ENCODE measurements at regions not wholly inside any gene's neighbourhood (a gene's known extent, or its start where the extent isn't known, plus 50 kb on each side); places are given as distances from the start of the nearest gene placed in this dataset.

DNA sequence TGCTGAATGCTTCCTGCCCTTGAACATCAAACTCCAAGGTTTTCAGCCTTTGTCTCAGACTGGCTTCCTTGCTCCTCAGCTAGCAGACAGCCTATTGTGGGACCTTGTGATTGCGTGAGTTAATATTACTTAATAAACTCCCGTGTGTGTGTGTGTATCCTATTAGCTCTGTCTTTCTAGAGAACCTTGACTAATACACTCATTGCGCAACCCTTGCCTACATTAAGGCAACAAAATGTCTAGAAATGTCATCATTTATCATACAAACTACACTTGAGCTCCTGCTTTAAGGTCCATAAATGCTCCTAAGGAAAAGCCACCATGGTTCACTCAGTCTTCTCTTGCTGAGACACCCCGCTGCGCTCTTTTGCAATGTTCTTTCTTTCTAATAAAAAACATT is 2861.0 kb downstream of the PCDH9 start:
- no TSS peak for BruUV-seq (replicated peaks)
- intact Hi-C loops (cut with micrococcal nuclease), result no loop called here
- no peak for DNase-seq (ENCODE audit: low read depth, low spot score)

DNA sequence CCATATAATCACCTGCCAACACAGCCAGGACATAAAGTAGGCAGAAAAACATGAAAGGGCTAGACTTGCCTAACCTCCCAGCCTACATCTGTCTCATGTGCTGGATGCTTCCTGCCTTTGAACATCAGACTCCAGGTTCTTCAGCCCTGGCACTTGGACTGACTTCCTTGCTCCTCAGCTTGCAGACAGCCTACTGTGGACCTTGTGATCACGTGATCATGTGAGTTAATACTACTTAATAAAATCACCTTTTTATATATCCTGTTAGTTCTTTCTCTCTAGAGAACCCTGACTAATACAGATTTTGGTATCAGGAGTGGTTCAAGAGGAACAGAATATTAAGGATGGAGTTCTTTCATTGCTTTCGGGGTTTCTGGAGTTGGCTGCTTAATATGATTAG is 2867.6 kb downstream of the PCDH9 start:
- ChIA-PET POLR2A (no interaction called here), RAD21 (ENCODE audit: low non-redundant PET in 1 of 2, low total read pairs in 2 of 2, uncharacterized antibody in 2 of 2, unreplicated experiment in 2 of 2) (no interaction called here), CTCF (no interaction called here)
- TF ChIP-seq SP1 (IDR thresholded peaks at IDR 0.05; ENCODE audit: low read depth) (no peak), RAD21 (IDR thresholded peaks at IDR 0.05; ENCODE audit: low read depth) (no peak), ZNF274 (IDR thresholded peaks at IDR 0.05; ENCODE audit: low read depth, low read length) (no peak), CBX3 (IDR thresholded peaks at IDR 0.05; ENCODE audit: low read depth) (no peak), SIN3A (IDR thresholded peaks at IDR 0.05; ENCODE audit: low read depth) (no peak), ELF1 (IDR thresholded peaks at IDR 0.05; ENCODE audit: borderline replicate concordance, low read depth) (no peak), POLR2AphosphoS5 (IDR thresholded peaks at IDR 0.05; ENCODE audit: low read depth, low read length) (no peak), TCF7L2 (IDR thresholded peaks at IDR 0.05; ENCODE audit: borderline replicate concordance, extremely low read depth, insufficient read depth, insufficient read length) (no peak), EZH2phosphoT487 (IDR thresholded peaks at IDR 0.05; ENCODE audit: borderline replicate concordance) (no peak), CEBPB (IDR thresholded peaks at IDR 0.05; ENCODE audit: low read depth) (no peak), EZH2 (IDR thresholded peaks at IDR 0.05) (no peak), POLR2A (IDR thresholded peaks at IDR 0.05; ENCODE audit: borderline replicate concordance, extremely low read depth, insufficient read depth, insufficient read length) (no peak)
- TF ChIP-seq, protein P1, sequence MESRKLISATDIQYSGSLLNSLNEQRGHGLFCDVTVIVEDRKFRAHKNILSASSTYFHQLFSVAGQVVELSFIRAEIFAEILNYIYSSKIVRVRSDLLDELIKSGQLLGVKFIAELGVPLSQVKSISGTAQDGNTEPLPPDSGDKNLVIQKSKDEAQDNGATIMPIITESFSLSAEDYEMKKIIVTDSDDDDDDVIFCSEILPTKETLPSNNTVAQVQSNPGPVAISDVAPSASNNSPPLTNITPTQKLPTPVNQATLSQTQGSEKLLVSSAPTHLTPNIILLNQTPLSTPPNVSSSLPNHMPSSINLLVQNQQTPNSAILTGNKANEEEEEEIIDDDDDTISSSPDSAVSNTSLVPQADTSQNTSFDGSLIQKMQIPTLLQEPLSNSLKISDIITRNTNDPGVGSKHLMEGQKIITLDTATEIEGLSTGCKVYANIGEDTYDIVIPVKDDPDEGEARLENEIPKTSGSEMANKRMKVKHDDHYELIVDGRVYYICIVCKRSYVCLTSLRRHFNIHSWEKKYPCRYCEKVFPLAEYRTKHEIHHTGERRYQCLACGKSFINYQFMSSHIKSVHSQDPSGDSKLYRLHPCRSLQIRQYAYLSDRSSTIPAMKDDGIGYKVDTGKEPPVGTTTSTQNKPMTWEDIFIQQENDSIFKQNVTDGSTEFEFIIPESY (IDR thresholded peaks at IDR 0.05; ENCODE audit: extremely low read depth, insufficient replicate concordance, low read length), result no peak
- TF ChIP-seq, protein P2, sequence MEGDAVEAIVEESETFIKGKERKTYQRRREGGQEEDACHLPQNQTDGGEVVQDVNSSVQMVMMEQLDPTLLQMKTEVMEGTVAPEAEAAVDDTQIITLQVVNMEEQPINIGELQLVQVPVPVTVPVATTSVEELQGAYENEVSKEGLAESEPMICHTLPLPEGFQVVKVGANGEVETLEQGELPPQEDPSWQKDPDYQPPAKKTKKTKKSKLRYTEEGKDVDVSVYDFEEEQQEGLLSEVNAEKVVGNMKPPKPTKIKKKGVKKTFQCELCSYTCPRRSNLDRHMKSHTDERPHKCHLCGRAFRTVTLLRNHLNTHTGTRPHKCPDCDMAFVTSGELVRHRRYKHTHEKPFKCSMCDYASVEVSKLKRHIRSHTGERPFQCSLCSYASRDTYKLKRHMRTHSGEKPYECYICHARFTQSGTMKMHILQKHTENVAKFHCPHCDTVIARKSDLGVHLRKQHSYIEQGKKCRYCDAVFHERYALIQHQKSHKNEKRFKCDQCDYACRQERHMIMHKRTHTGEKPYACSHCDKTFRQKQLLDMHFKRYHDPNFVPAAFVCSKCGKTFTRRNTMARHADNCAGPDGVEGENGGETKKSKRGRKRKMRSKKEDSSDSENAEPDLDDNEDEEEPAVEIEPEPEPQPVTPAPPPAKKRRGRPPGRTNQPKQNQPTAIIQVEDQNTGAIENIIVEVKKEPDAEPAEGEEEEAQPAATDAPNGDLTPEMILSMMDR (IDR thresholded peaks at IDR 0.05 in 2 of 3, conservative IDR thresholded peaks at IDR 0.05 in 1 of 3; ENCODE audit: borderline replicate concordance in 1 of 3, insufficient read depth in 1 of 3, low read depth in 2 of 3, low read length in 2 of 3), result no peak
- TF ChIP-seq, protein P3, sequence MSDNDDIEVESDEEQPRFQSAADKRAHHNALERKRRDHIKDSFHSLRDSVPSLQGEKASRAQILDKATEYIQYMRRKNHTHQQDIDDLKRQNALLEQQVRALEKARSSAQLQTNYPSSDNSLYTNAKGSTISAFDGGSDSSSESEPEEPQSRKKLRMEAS (IDR thresholded peaks at IDR 0.05), result no peak
- ATAC-seq (no peak), DNase-seq (ENCODE audit: low read depth, low spot score) (no peak)
- Histone ChIP-seq H3K4me1 (ENCODE audit: control insufficient read depth in 1 of 2, insufficient read depth in 2 of 2, low read length in 2 of 2) (no peaks in the 10 kb centered on the region), H3K9ac (ENCODE audit: low read length) (no peak overlapping the region), H3K36me3 (ENCODE audit: control insufficient read depth in 1 of 2, insufficient read depth in 2 of 2, low read length in 2 of 2) (no peaks in the 10 kb centered on the region), H3K79me2 (ENCODE audit: insufficient read depth, low read length) (no peaks in the 10 kb centered on the region), H3K9me3 (ENCODE audit: control insufficient read depth in 1 of 2, insufficient read depth in 1 of 2, low read depth in 1 of 2, low read length in 2 of 2) (no peaks in the 10 kb centered on the region), H3K4me3 (replicated peaks in 1 of 2; ENCODE audit: low read depth in 1 of 2, low read length in 2 of 2) (no peak overlapping the region), H2AFZ (ENCODE audit: low read depth, low read length, poor library complexity, severe bottlenecking) (no peak overlapping the region), H3K27me3 (ENCODE audit: insufficient read depth, low read length) (no peaks in the 10 kb centered on the region), H4K20me1 (ENCODE audit: insufficient read depth) (no peaks in the 10 kb centered on the region), H3K4me2 (ENCODE audit: low read length) (no peak overlapping the region), H3K9me2 (ENCODE audit: insufficient read depth) (no peaks in the 10 kb centered on the region), H3K27ac (ENCODE audit: low read depth, low read length) (no peak overlapping the region)
- intact Hi-C loops (cut with micrococcal nuclease), result no loop called here
- no TSS peak for BruUV-seq (replicated peaks)

More for the DNA sequence above, 2861.0 kb downstream of the PCDH9 start:
- Histone ChIP-seq H3K4me1 (ENCODE audit: control insufficient read depth in 1 of 2, insufficient read depth in 2 of 2, low read length in 2 of 2) (peaks cover 0 to 12% of the 10 kb centered on the region in 2 experiments; a peak in 2 of 4 replicates), H3K9me3 (ENCODE audit: control insufficient read depth in 1 of 2, insufficient read depth in 1 of 2, low read depth in 1 of 2, low read length in 2 of 2) (no peaks in the 10 kb centered on the region), H3K4me2 (ENCODE audit: low read length) (no peak overlapping the region), H3K27me3 (ENCODE audit: insufficient read depth, low read length) (no peaks in the 10 kb centered on the region), H4K20me1 (ENCODE audit: insufficient read depth) (no peaks in the 10 kb centered on the region), H2AFZ (ENCODE audit: low read depth, low read length, poor library complexity, severe bottlenecking) (no peak overlapping the region), H3K27ac (ENCODE audit: low read depth, low read length) (no peak overlapping the region), H3K9ac (ENCODE audit: low read length) (no peak overlapping the region), H3K79me2 (ENCODE audit: insufficient read depth, low read length) (no peaks in the 10 kb centered on the region), H3K4me3 (replicated peaks in 1 of 2; ENCODE audit: low read depth in 1 of 2, low read length in 2 of 2) (no peak overlapping the region), H3K9me2 (ENCODE audit: insufficient read depth) (no peaks in the 10 kb centered on the region), H3K36me3 (ENCODE audit: control insufficient read depth in 1 of 2, insufficient read depth in 2 of 2, low read length in 2 of 2) (no peaks in the 10 kb centered on the region)
- ChIA-PET CTCF (no interaction called here), RAD21 (ENCODE audit: low non-redundant PET in 1 of 2, low total read pairs in 2 of 2, uncharacterized antibody in 2 of 2, unreplicated experiment in 2 of 2) (no interaction called here), POLR2A (no interaction called here)
- TF ChIP-seq CEBPB (IDR thresholded peaks at IDR 0.05; ENCODE audit: low read depth) (peak; percentile 34; the same call in 1 of the 2 replicates), ELF1 (IDR thresholded peaks at IDR 0.05; ENCODE audit: borderline replicate concordance, low read depth) (no peak)
- no peak for ATAC-seq

Data from HCT116 (cell line).